Lower leg skin (tissue), 3 donors: ENCODE measurements at regions not wholly inside any gene's neighbourhood (a gene's known extent, or its start where the extent isn't known, plus 50 kb on each side); places are given as distances from the start of the nearest gene placed in this dataset.

Experiments
- POLR2A ChIP-seq, 2 donors: fragments of 450-650 bp; IDR thresholded peaks; one replicate each; pipeline ENCODE4 v1.6.1; 2016 to 2017; ENCODE audit warnings: antibody characterized with exemption in 2 of 2, mild to moderate bottlenecking in 1 of 2, moderate library complexity in 1 of 2
- TF ChIP-seq, protein P1 (sequence below), 3 donors: fragments of 450-650 bp; IDR thresholded peaks; one replicate each; pipeline ENCODE4 v1.5.1; 2016; ENCODE audit warnings: antibody characterized with exemption in 3 of 3, mild to moderate bottlenecking in 3 of 3, moderate library complexity in 2 of 3

DNA sequence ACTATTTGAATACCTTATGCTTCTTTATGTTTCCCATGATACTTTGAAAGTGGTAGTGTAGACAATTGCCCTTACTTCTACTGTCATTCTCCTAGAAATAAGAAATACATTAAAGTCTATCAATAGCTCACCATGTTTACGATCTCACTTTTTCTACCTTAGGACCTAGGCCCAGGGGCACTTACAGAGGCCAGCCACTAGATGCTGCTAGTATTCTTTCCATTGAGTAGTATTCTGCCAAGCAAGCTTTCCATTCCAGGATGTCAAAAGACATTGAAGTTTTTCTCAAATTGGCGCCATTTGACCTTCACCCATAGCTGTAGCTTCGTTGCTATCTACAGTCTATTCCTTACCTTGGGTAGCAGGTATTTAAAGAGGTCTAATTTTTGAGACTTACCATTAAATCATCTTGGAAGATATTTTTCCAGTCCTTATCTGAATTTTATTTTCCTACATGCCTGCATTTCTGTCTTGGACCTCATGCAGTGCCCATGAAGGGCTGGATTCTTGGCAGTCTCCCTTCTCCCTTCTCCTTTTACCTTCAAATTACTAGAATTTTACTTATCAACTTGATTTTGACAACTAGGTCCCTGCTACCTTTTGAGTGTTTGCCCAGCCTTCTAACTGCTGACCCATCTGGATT, 246.0 kb upstream of the NUDT12 start:
- TF ChIP-seq, protein P1, sequence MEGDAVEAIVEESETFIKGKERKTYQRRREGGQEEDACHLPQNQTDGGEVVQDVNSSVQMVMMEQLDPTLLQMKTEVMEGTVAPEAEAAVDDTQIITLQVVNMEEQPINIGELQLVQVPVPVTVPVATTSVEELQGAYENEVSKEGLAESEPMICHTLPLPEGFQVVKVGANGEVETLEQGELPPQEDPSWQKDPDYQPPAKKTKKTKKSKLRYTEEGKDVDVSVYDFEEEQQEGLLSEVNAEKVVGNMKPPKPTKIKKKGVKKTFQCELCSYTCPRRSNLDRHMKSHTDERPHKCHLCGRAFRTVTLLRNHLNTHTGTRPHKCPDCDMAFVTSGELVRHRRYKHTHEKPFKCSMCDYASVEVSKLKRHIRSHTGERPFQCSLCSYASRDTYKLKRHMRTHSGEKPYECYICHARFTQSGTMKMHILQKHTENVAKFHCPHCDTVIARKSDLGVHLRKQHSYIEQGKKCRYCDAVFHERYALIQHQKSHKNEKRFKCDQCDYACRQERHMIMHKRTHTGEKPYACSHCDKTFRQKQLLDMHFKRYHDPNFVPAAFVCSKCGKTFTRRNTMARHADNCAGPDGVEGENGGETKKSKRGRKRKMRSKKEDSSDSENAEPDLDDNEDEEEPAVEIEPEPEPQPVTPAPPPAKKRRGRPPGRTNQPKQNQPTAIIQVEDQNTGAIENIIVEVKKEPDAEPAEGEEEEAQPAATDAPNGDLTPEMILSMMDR (IDR thresholded peaks at IDR 0.05), result no peak
- TF ChIP-seq POLR2A (IDR thresholded peaks at IDR 0.05), result no peak
